ENCODE measurements at regions not wholly inside any gene's neighbourhood (a gene's known extent, or its start where the extent isn't known, plus 50 kb on each side); places are given as distances from the start of the nearest gene placed in this dataset.

DNA sequence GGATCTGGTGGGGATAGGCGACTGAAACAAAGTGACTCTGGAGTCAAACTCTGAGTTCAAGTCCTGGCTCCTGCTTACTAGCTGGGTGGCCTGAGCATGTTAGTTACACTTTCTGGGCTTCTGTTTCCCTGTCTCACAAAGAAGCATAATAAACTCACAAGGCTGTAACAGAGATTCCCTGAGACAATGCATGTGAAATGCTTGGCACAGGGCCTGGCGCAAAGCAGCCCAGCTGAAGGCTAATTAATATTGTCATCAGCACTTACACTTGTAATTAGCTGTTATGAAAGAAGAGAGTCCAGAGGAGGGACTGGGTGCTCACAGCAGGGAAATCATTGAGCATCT lies 64.1 kb upstream of the SPOCK1 start:
- intact Hi-C loops (cut with micrococcal nuclease), result no loop called here
- H3F3A ChIP-seq (ENCODE audit: low read length, unreplicated experiment), result no peaks in the 10 kb centered on the region
- H3K27ac ChIP-seq (ENCODE audit: low read length), result no peak overlapping the region
- BruUV-seq (replicated peaks), result no TSS peak
- H3K9me3 ChIP-seq (ENCODE audit: low read length), result no peaks in the 10 kb centered on the region
- H3K4me1 ChIP-seq (ENCODE audit: insufficient read depth, low read length), result peaks cover 19% of the 10 kb centered on the region
- no peaks in the 10 kb centered on the region for H4K20me1 ChIP-seq (ENCODE audit: low read length)
- no peaks in the 10 kb centered on the region for H3K27me3 ChIP-seq (ENCODE audit: low read length)
- ATAC-seq (no peak), DNase-seq (no peak)
- no peak overlapping the region for H3K4me2 ChIP-seq (ENCODE audit: low read length)
- no peak overlapping the region for H2AFZ ChIP-seq (ENCODE audit: low read length)
- no peak overlapping the region for H3K9ac ChIP-seq (ENCODE audit: low read length)
- H3K4me3 ChIP-seq (ENCODE audit: low read length), result no peak overlapping the region
- H3K79me2 ChIP-seq (ENCODE audit: low read length), result no peaks in the 10 kb centered on the region
- ChIA-PET POLR2A (ENCODE audit: unreplicated experiment) (no interaction called here), CTCF (no interaction called here)
- TF ChIP-seq EZH2 (IDR thresholded peaks at IDR 0.05; ENCODE audit: low read length, unreplicated experiment), result no peak
- TF ChIP-seq EZH2phosphoT487 (IDR thresholded peaks at IDR 0.05; ENCODE audit: borderline replicate concordance, low read length), result no peak
- TF ChIP-seq CTCF (conservative IDR thresholded peaks at IDR 0.05; ENCODE audit: low read depth, low read length), result no peak
- no peaks in the 10 kb centered on the region for H3K36me3 ChIP-seq (ENCODE audit: low read depth, low read length)
- no peaks in the 10 kb centered on the region for H3K9me2 ChIP-seq (replicated peaks; ENCODE audit: low read length)

GRCh38 chr5:137561608-137562007 lies 62.5 kb upstream of the SPOCK1 start:
- Histone ChIP-seq H3F3A (ENCODE audit: low read length, unreplicated experiment) (no peaks in the 10 kb centered on the region), H3K27me3 (ENCODE audit: low read length) (no peaks in the 10 kb centered on the region), H3K36me3 (ENCODE audit: low read depth, low read length) (no peaks in the 10 kb centered on the region), H3K9me3 (ENCODE audit: low read length) (no peaks in the 10 kb centered on the region), H3K9ac (ENCODE audit: low read length) (no peak overlapping the region), H2AFZ (ENCODE audit: low read length) (no peak overlapping the region), H3K9me2 (replicated peaks; ENCODE audit: low read length) (no peaks in the 10 kb centered on the region), H3K4me1 (ENCODE audit: insufficient read depth, low read length) (peaks cover 19% of the 10 kb centered on the region), H3K27ac (ENCODE audit: low read length) (peak overlapping the region; percentile 40; the same call in 1 of the 2 replicates), H4K20me1 (ENCODE audit: low read length) (no peaks in the 10 kb centered on the region), H3K4me2 (ENCODE audit: low read length) (no peak overlapping the region), H3K4me3 (ENCODE audit: low read length) (no peak overlapping the region), H3K79me2 (ENCODE audit: low read length) (no peaks in the 10 kb centered on the region)
- CTCF ChIA-PET, result no interaction called here
- intact Hi-C loops (cut with micrococcal nuclease), result loop anchor here (2.0 kb wide), 1 partner anchor 15 kb away; no protein-coding TSS in a partner anchor
- TF ChIP-seq CTCF (conservative IDR thresholded peaks at IDR 0.05; ENCODE audit: low read depth, low read length), result no peak
- no peak for TF ChIP-seq EZH2phosphoT487 (IDR thresholded peaks at IDR 0.05; ENCODE audit: borderline replicate concordance, low read length)
- TF ChIP-seq EZH2 (IDR thresholded peaks at IDR 0.05; ENCODE audit: low read length, unreplicated experiment), result no peak
- ATAC-seq, result peak; percentile 48
- peak; percentile 53 for DNase-seq
- BruUV-seq (replicated peaks), result no TSS peak
- POLR2A ChIA-PET (ENCODE audit: unreplicated experiment), result no interaction called here

- peak; percentile 97 for ATAC-seq
- Histone ChIP-seq H3K27me3 (ENCODE audit: low read length) (peaks cover 4% of the 10 kb centered on the region; the same call in 1 of the 2 replicates), H3F3A (ENCODE audit: low read length, unreplicated experiment) (no peaks in the 10 kb centered on the region), H3K4me1 (ENCODE audit: insufficient read depth, low read length) (peaks cover 19% of the 10 kb centered on the region), H4K20me1 (ENCODE audit: low read length) (no peaks in the 10 kb centered on the region), H3K9me2 (replicated peaks; ENCODE audit: low read length) (no peaks in the 10 kb centered on the region), H3K9ac (ENCODE audit: low read length) (no peak overlapping the region), H3K4me3 (ENCODE audit: low read length) (no peak overlapping the region), H3K36me3 (ENCODE audit: low read depth, low read length) (no peaks in the 10 kb centered on the region), H3K27ac (ENCODE audit: low read length) (peak overlapping the region; percentile 40; the same call in 1 of the 2 replicates), H3K9me3 (ENCODE audit: low read length) (no peaks in the 10 kb centered on the region), H3K4me2 (ENCODE audit: low read length) (peak overlapping the region; percentile 53), H3K79me2 (ENCODE audit: low read length) (no peaks in the 10 kb centered on the region), H2AFZ (ENCODE audit: low read length) (no peak overlapping the region)
- CTCF ChIA-PET, result no interaction called here
- no TSS peak for BruUV-seq (replicated peaks)
- no peak for TF ChIP-seq EZH2phosphoT487 (IDR thresholded peaks at IDR 0.05; ENCODE audit: borderline replicate concordance, low read length)
- TF ChIP-seq EZH2 (IDR thresholded peaks at IDR 0.05; ENCODE audit: low read length, unreplicated experiment), result no peak
- no peak for TF ChIP-seq CTCF (conservative IDR thresholded peaks at IDR 0.05; ENCODE audit: low read depth, low read length)
- peak; percentile 76 for DNase-seq
- POLR2A ChIA-PET (ENCODE audit: unreplicated experiment), result no interaction called here
- intact Hi-C loops (cut with micrococcal nuclease), result loop anchor here (2.0 kb wide), 1 partner anchor 16 kb away; no protein-coding TSS in a partner anchor
These were observed 61.3 kb upstream of the SPOCK1 start for GRCh38 chr5:137560420-137560819.
